IMR-90 (cell line): ENCODE measurements at regions not wholly inside any gene's neighbourhood (a gene's known extent, or its start where the extent isn't known, plus 50 kb on each side); places are given as distances from the start of the nearest gene placed in this dataset.

Source experiments
- ATAC-seq: fragments of 200-7000 bp; cut with Tn5 transposase; 2 replicates; pipeline ENCODE4 v1.9.1; 2020; ENCODE audit warnings: low read depth, mild to moderate bottlenecking, moderate library complexity
- BruUV-seq: library from RNA; stranded (reverse); fragments of 400-500 nt; replicated peaks from 2 replicates; lab custom pipeline; 2021; lab: Mats Ljungman, UMichigan
- CTCF ChIA-PET: fragments of 300-600 bp; formaldehyde crosslinking; extraction: SDS; loops from one replicate; lab custom pipeline; 2021; ENCODE audit warnings: antibody characterized with exemption; lab: Yijun Ruan, JAX
- POLR2A ChIA-PET: fragments of 300-600 bp; sonication (Branson Sonifier 250); formaldehyde crosslinking; loops from one replicate; lab custom pipeline; 2022; ENCODE audit warnings: antibody characterized with exemption; ENCODE audit not compliant: unreplicated experiment; lab: Charles Lee
- DNase-seq: peaks from one replicate; pipeline ENCODE4 v3.0.0; 2013
- H2AFZ ChIP-seq: replicated peaks from 2 replicates; pipeline ENCODE3; 2013; ENCODE audit warnings: low read length, mild to moderate bottlenecking; ENCODE audit not compliant: poor library complexity
- H2AK5ac ChIP-seq: 2 replicates; pipeline ENCODE4 v1.6.1; 2013; ENCODE audit warnings: low read depth, low read length, inconsistent platforms
- H2AK9ac ChIP-seq: replicated peaks from 2 replicates; pipeline ENCODE3; 2013; ENCODE audit warnings: mild to moderate bottlenecking, low read depth, low read length, moderate library complexity; ENCODE audit not compliant: poor library complexity
- H2BK120ac ChIP-seq: 2 replicates; pipeline ENCODE4 v1.6.1; 2013; ENCODE audit warnings: low read depth, low read length, inconsistent platforms
- H2BK15ac ChIP-seq: 3 replicates; pipeline ENCODE4 v1.6.1; 2013; ENCODE audit warnings: low read depth, low read length, inconsistent platforms
- H2BK20ac ChIP-seq: 2 replicates; pipeline ENCODE4 v1.6.1; 2013; ENCODE audit warnings: low read depth, mild to moderate bottlenecking, inconsistent platforms, low read length, moderate library complexity
- H2BK5ac ChIP-seq: 2 replicates; pipeline ENCODE4 v1.6.1; 2013; ENCODE audit warnings: mild to moderate bottlenecking, low read depth, low read length, inconsistent platforms; ENCODE audit not compliant: poor library complexity, severe bottlenecking
- H3K14ac ChIP-seq: replicated peaks from 2 replicates; pipeline ENCODE4 v1.6.1; 2013; ENCODE audit warnings: low read depth, low read length, inconsistent platforms
- H3K18ac ChIP-seq: 2 replicates; pipeline ENCODE4 v1.6.1; 2013; ENCODE audit warnings: low read depth, low read length, control low read depth
- H3K23ac ChIP-seq: 2 replicates; pipeline ENCODE4 v1.6.1; 2013; ENCODE audit warnings: low read depth, low read length, inconsistent platforms
- H3K27ac ChIP-seq: 2 replicates; pipeline ENCODE4 v1.5.1; 2013; ENCODE audit warnings: mild to moderate bottlenecking, control low read depth, low read length; ENCODE audit not compliant: insufficient read depth
- H3K27me3 ChIP-seq: 2 replicates; pipeline ENCODE4 v1.6.1; 2013; ENCODE audit warnings: low read length; ENCODE audit not compliant: control insufficient read depth, insufficient read depth
- H3K36me3 ChIP-seq: 2 replicates; pipeline ENCODE4 v1.6.1; 2013; ENCODE audit warnings: low read length, mixed read lengths; ENCODE audit not compliant: control insufficient read depth, insufficient read depth
- H3K4ac ChIP-seq: 2 replicates; pipeline ENCODE4 v1.6.1; 2013; ENCODE audit warnings: low read depth, low read length, inconsistent platforms
- H3K4me1 ChIP-seq: 2 replicates; pipeline ENCODE4 v1.6.1; 2013; ENCODE audit warnings: low read length, mixed read lengths; ENCODE audit not compliant: control insufficient read depth, insufficient read depth
- H3K4me2 ChIP-seq: 2 replicates; pipeline ENCODE4 v1.6.1; 2013; ENCODE audit warnings: low read depth, mild to moderate bottlenecking, control low read depth, low read length, moderate library complexity
- H3K4me3 ChIP-seq: 2 replicates; pipeline ENCODE4 v1.5.1; 2013; ENCODE audit warnings: low read depth, mild to moderate bottlenecking, control low read depth, low read length, moderate library complexity; ENCODE audit not compliant: insufficient read depth
- H3K56ac ChIP-seq: 2 replicates; pipeline ENCODE4 v1.6.1; 2013; ENCODE audit warnings: low read length, inconsistent platforms; ENCODE audit not compliant: insufficient read depth; ENCODE audit errors: extremely low read depth
- H3K79me1 ChIP-seq, 2 experiments: 2 replicates each; pipeline ENCODE4 v1.6.1; 2013; ENCODE audit warnings: low read length in 2 of 2, inconsistent platforms in 1 of 2, low read depth in 1 of 2
- H3K9ac ChIP-seq: 2 replicates; pipeline ENCODE4 v1.6.1; 2013; ENCODE audit warnings: low read depth, low read length, control low read depth
- H3K9me1 ChIP-seq: 2 replicates; pipeline ENCODE4 v1.6.1; 2013; ENCODE audit warnings: low read length, inconsistent platforms; ENCODE audit not compliant: insufficient read depth
- H3K9me3 ChIP-seq: 2 replicates; pipeline ENCODE4 v1.6.1; 2013; ENCODE audit warnings: low read length; ENCODE audit not compliant: control insufficient read depth, insufficient read depth
- H4K20me1 ChIP-seq: 2 replicates; pipeline ENCODE4 v1.6.1; 2013; ENCODE audit warnings: low read length, inconsistent platforms; ENCODE audit not compliant: insufficient read depth
- H4K5ac ChIP-seq: 2 replicates; pipeline ENCODE4 v1.6.1; 2013; ENCODE audit warnings: mild to moderate bottlenecking, low read depth, low read length, control low read depth
- H4K8ac ChIP-seq, 2 experiments: 2 replicates each; pipeline ENCODE4 v1.6.1; 2013; ENCODE audit warnings: low read depth in 2 of 2, low read length in 2 of 2, control low read depth in 1 of 2, inconsistent platforms in 1 of 2
- H4K91ac ChIP-seq: 2 replicates; pipeline ENCODE4 v1.6.1; 2013; ENCODE audit warnings: low read depth, low read length, inconsistent platforms; ENCODE audit not compliant: insufficient read depth
- CHD1 ChIP-seq: IDR thresholded peaks from 2 replicates; pipeline ENCODE4 v1.6.1; 2012; ENCODE audit warnings: low read depth, low read length, improper control_type of control experiment
- CTCF ChIP-seq: conservative IDR thresholded peaks from 2 replicates; pipeline ENCODE4 v1.5.1; 2012; ENCODE audit warnings: mild to moderate bottlenecking, low read depth, low read length, improper control_type of control experiment
- FOS ChIP-seq: fragments of 150-350 bp; IDR thresholded peaks from 2 replicates; pipeline ENCODE4 v1.6.1; 2016; ENCODE audit warnings: low read depth, low read length
- MAZ ChIP-seq: IDR thresholded peaks from 2 replicates; pipeline ENCODE4 v1.6.1; 2012; ENCODE audit warnings: low read depth, mild to moderate bottlenecking, low read length, improper control_type of control experiment, moderate library complexity, borderline replicate concordance
- MXI1 ChIP-seq: IDR thresholded peaks from 2 replicates; pipeline ENCODE4 v1.6.1; 2012; ENCODE audit warnings: low read depth, mild to moderate bottlenecking, low read length, moderate library complexity, borderline replicate concordance
- RAD21 ChIP-seq: IDR thresholded peaks from 2 replicates; pipeline ENCODE4 v1.6.1; 2012; ENCODE audit warnings: low read length, improper control_type of control experiment
- RFX5 ChIP-seq: IDR thresholded peaks from 2 replicates; pipeline ENCODE4 v1.8.0; 2012; ENCODE audit warnings: low read depth, mild to moderate bottlenecking, low read length, moderate library complexity
- SMC3 ChIP-seq: fragments of 150-350 bp; IDR thresholded peaks from 2 replicates; pipeline ENCODE4 v1.6.1; 2016; ENCODE audit warnings: low read depth, mild to moderate bottlenecking, antibody characterized with exemption, low read length, moderate library complexity
- WGBS, 2 experiments: methylation state at CpG; one replicate each; pipeline versions ENCODE4 v1.1.5 to v1.1.7; 2013; ENCODE audit warnings: missing lambda C conversion rate in 2 of 2; ENCODE audit not compliant: insufficient read length in 1 of 2; ENCODE audit errors: extremely low coverage in 2 of 2; 5-methylcytosine and 5-hydroxymethylcytosine counted together
- dilution Hi-C: fragments of 300-500 bp; cut with HindIII; formaldehyde crosslinking; loops from one replicate; pipeline ENCODE4 v1.14.3; 2018; ENCODE audit warnings: low sequenced_read_pairs; ENCODE audit not compliant: unreplicated experiment
- in situ Hi-C: fragments of 300-500 bp; cut with MboI; formaldehyde crosslinking; loops from 3 replicates; pipeline ENCODE4 v1.14.3; 2019; ENCODE audit warnings: low sequenced_read_pairs, inconsistent platforms, mixed read lengths
- intact Hi-C: fragments of 100-400 bp; cut with micrococcal nuclease; formaldehyde crosslinking; loops from 2 replicates; pipeline ENCODE4 v1.10.0; 2022

- no TSS peak for BruUV-seq
- POLR2A ChIA-PET: no interaction called here
- intact Hi-C loops: no loop called here
Measured at GRCh38 chr5:75891020-75891419, 173.8 kb upstream of the POC5 start.

More at GRCh38 chr5:75891020-75891419, 173.8 kb upstream of the POC5 start:
- no peak overlapping the region for H3K27ac ChIP-seq
- H3K4me3 ChIP-seq: no peak overlapping the region
- dilution Hi-C loops (no loop called here), in situ Hi-C loops (no loop called here)
- no peak overlapping the region for H3K56ac ChIP-seq
- no peaks in the 10 kb centered on the region for H3K9me1 ChIP-seq
- CTCF ChIA-PET: no interaction called here
- no peak overlapping the region for H2BK15ac ChIP-seq
- H4K91ac ChIP-seq: no peak overlapping the region
- no peak overlapping the region for H3K23ac ChIP-seq
- H3K18ac ChIP-seq: no peak overlapping the region
- no peak for TF ChIP-seq SMC3
- no peak for TF ChIP-seq FOS
- TF ChIP-seq CHD1: no peak
- TF ChIP-seq MAZ: no peak
- TF ChIP-seq MXI1: no peak
- no peak for TF ChIP-seq RFX5
- no peak for TF ChIP-seq CTCF
- TF ChIP-seq RAD21: no peak
- H2AFZ ChIP-seq: no peak overlapping the region
- no peaks in the 10 kb centered on the region for H4K20me1 ChIP-seq
- no peak overlapping the region for H2BK5ac ChIP-seq
- no CpG with 5 or more reads among the region's 1 CpG for WGBS, 2 experiments
- H2AK9ac ChIP-seq: no peak overlapping the region
- no peak overlapping the region for H4K5ac ChIP-seq
- no peak overlapping the region for H2AK5ac ChIP-seq
- H3K79me1 ChIP-seq: no peaks in the 10 kb centered on the region
- H3K14ac ChIP-seq: no peak overlapping the region
- no peak overlapping the region for H3K9ac ChIP-seq
- no peaks in the 10 kb centered on the region for H3K27me3 ChIP-seq
- no peak overlapping the region for H2BK20ac ChIP-seq
- no peaks in the 10 kb centered on the region for H3K36me3 ChIP-seq
- ATAC-seq (no peak), DNase-seq (no peak)
- peaks cover 4% of the 10 kb centered on the region; the same call in 1 of the 2 replicates for H3K9me3 ChIP-seq
- H3K4me2 ChIP-seq: no peak overlapping the region
- no peak overlapping the region for H4K8ac ChIP-seq
- H3K4me1 ChIP-seq: no peaks in the 10 kb centered on the region
- no peak overlapping the region for H3K4ac ChIP-seq
- H2BK120ac ChIP-seq: no peak overlapping the region
